SK-N-SH (cell line): ENCODE measurements at regions not wholly inside any gene's neighbourhood (a gene's known extent, or its start where the extent isn't known, plus 50 kb on each side); places are given as distances from the start of the nearest gene placed in this dataset.

Experiments
- CTCF ChIA-PET: fragments of 300-600, 350-600 bp; formaldehyde crosslinking; extraction: SDS; loops from one replicate; lab custom pipeline; 2021; lab: Yijun Ruan, JAX
- POLR2A ChIA-PET: fragments of 350-600 bp; sonication (Branson Sonifier 250); formaldehyde crosslinking; extraction: SDS; loops from one replicate; lab custom pipeline; 2020; ENCODE audit warnings: antibody characterized with exemption, inconsistent platforms; lab: Yijun Ruan, JAX
- DNase-seq: peaks from one replicate; pipeline ENCODE4 v3.0.0; 2012
- H2AFZ ChIP-seq: fragments of 200-600 bp; sonication (generic); 2 replicates; pipeline ENCODE4 v1.8.1; 2016; ENCODE audit warnings: antibody characterized with exemption, mild to moderate bottlenecking, low read depth
- H3F3A ChIP-seq: fragments of 200-600 bp; sonication (generic); replicated peaks from 2 replicates; pipeline ENCODE3; 2016; ENCODE audit warnings: antibody characterized with exemption, mild to moderate bottlenecking; ENCODE audit not compliant: insufficient read depth
- H3K27ac ChIP-seq, 2 experiments: fragments of 200-500 bp in 1 of 2; fragments of 200-600 bp in 1 of 2; sonication (Bioruptor generic) in 1 of 2; sonication (generic), shearing (Covaris generic) in 1 of 2; 2 replicates each; pipeline versions ENCODE4 v1.5.1 to v1.6.1; 2014 to 2016; ENCODE audit warnings: low read depth in 2 of 2, inconsistent platforms in 1 of 2, low read length in 1 of 2, mild to moderate bottlenecking in 1 of 2, mixed read lengths in 1 of 2
- H3K27me3 ChIP-seq: fragments of 200-600 bp; sonication (generic), shearing (Covaris generic); 2 replicates; pipeline ENCODE4 v1.6.1; 2016; ENCODE audit warnings: mixed run types; ENCODE audit not compliant: insufficient read depth
- H3K36me3 ChIP-seq, 2 experiments: fragments of 200-500 bp in 1 of 2; fragments of 200-600 bp in 1 of 2; sonication (Bioruptor generic) in 1 of 2; sonication (generic) in 1 of 2; replicated peaks in 1 of 2; 2 replicates each; pipeline versions ENCODE3 to v1.5.1; 2014 to 2016; ENCODE audit warnings: low read length in 1 of 2, mild to moderate bottlenecking in 1 of 2; ENCODE audit not compliant: insufficient read depth in 2 of 2, control insufficient read depth in 1 of 2
- H3K4me1 ChIP-seq, 2 experiments: fragments of 200-500 bp in 1 of 2; fragments of 200-600 bp in 1 of 2; sonication (Bioruptor generic) in 1 of 2; sonication (generic), shearing (Covaris generic) in 1 of 2; 2 replicates each; pipeline versions ENCODE4 v1.5.1 to v1.6.1; 2014 to 2016; ENCODE audit warnings: low read depth in 1 of 2, low read length in 1 of 2, mixed run types in 1 of 2; ENCODE audit not compliant: insufficient read depth in 2 of 2, control insufficient read depth in 1 of 2
- H3K4me2 ChIP-seq: fragments of 200-600 bp; sonication (generic), shearing (Covaris generic); 2 replicates; pipeline ENCODE4 v1.6.1; 2017; ENCODE audit warnings: mixed run types
- H3K4me3 ChIP-seq, 2 experiments: fragments of 200-500 bp in 1 of 2; fragments of 200-600 bp in 1 of 2; sonication (Bioruptor generic) in 1 of 2; sonication (generic), shearing (Covaris generic) in 1 of 2; 2 replicates each; pipeline versions ENCODE4 v1.5.1 to v1.8.1; 2014 to 2016; ENCODE audit warnings: low read depth in 2 of 2, inconsistent platforms in 1 of 2, low read length in 1 of 2, mild to moderate bottlenecking in 1 of 2, mixed read lengths in 1 of 2, moderate library complexity in 1 of 2
- H3K79me2 ChIP-seq: fragments of 200-600 bp; sonication (generic); 2 replicates; pipeline ENCODE4 v1.8.1; 2017; ENCODE audit warnings: mild to moderate bottlenecking; ENCODE audit not compliant: insufficient read depth
- H3K9ac ChIP-seq: fragments of 200-600 bp; sonication (generic); 2 replicates; pipeline ENCODE4 v1.6.1; 2017; ENCODE audit warnings: mixed run types
- H3K9me2 ChIP-seq: fragments of 200-600 bp; sonication (generic); 2 replicates; pipeline ENCODE4 v1.6.1; 2017; ENCODE audit warnings: mixed run types
- H3K9me3 ChIP-seq: fragments of 200-600 bp; sonication (generic); 2 replicates; pipeline ENCODE4 v1.6.1; 2017; ENCODE audit warnings: mixed run types, mild to moderate bottlenecking, moderate library complexity
- H4K20me1 ChIP-seq: fragments of 200-600 bp; sonication (generic); 2 replicates; pipeline ENCODE4 v1.6.1; 2017; ENCODE audit warnings: mild to moderate bottlenecking, mixed run types; ENCODE audit not compliant: insufficient read depth
- ELF1 ChIP-seq: IDR thresholded peaks from 2 replicates; pipeline ENCODE4 v1.4.0; 2012
- EP300 ChIP-seq, 2 experiments: IDR thresholded peaks; 2 replicates each; pipeline versions ENCODE4 v1.4.0 to v1.6.1; 2012; ENCODE audit warnings: borderline replicate concordance in 1 of 2, low read depth in 1 of 2, low read length in 1 of 2
- FOSL2 ChIP-seq: IDR thresholded peaks from 2 replicates; pipeline ENCODE4 v1.4.0; 2012; ENCODE audit warnings: low read depth, mild to moderate bottlenecking, moderate library complexity, borderline replicate concordance
- FOXM1 ChIP-seq: IDR thresholded peaks from 2 replicates; pipeline ENCODE4 v1.4.0; 2012; ENCODE audit warnings: low read depth, mild to moderate bottlenecking
- GABPA ChIP-seq: IDR thresholded peaks from 2 replicates; pipeline ENCODE4 v1.4.0; 2012; ENCODE audit warnings: low read depth, mild to moderate bottlenecking
- GATA2 ChIP-seq: sonication (generic); formaldehyde crosslinking; IDR thresholded peaks from 2 replicates; pipeline ENCODE4 v1.5.0; 2020; ENCODE audit warnings: mild to moderate bottlenecking, missing genetic modification reagents
- JUND ChIP-seq: IDR thresholded peaks from 2 replicates; pipeline ENCODE4 v1.4.0; 2012
- MAX ChIP-seq: IDR thresholded peaks from 2 replicates; pipeline ENCODE4 v1.4.0; 2012; ENCODE audit warnings: low read depth
- MXI1 ChIP-seq: IDR thresholded peaks from 2 replicates; pipeline ENCODE4 v1.6.1; 2012; ENCODE audit warnings: mild to moderate bottlenecking, low read depth, low read length, improper control_type of control experiment
- NFIC ChIP-seq: IDR thresholded peaks from 2 replicates; pipeline ENCODE4 v1.4.0; 2012; ENCODE audit warnings: borderline replicate concordance
- POLR2AphosphoS5 ChIP-seq: IDR thresholded peaks from 2 replicates; pipeline ENCODE4 v1.6.1; 2012; ENCODE audit warnings: low read depth, low read length
- RAD21 ChIP-seq: IDR thresholded peaks from 2 replicates; pipeline ENCODE4 v1.6.1; 2012; ENCODE audit warnings: mild to moderate bottlenecking, low read length
- RCOR1 ChIP-seq: fragments of 150-350 bp; IDR thresholded peaks from 2 replicates; pipeline ENCODE4 v1.6.1; 2017; ENCODE audit warnings: antibody characterized with exemption, low read length
- RXRA ChIP-seq: IDR thresholded peaks from 2 replicates; pipeline ENCODE4 v1.4.0; 2012; ENCODE audit warnings: low read depth, mild to moderate bottlenecking, borderline replicate concordance
- TAF1 ChIP-seq: IDR thresholded peaks from 2 replicates; pipeline ENCODE4 v1.6.1; 2012; ENCODE audit warnings: low read depth, mild to moderate bottlenecking, low read length, moderate library complexity, borderline replicate concordance
- TCF12 ChIP-seq: IDR thresholded peaks from 2 replicates; pipeline ENCODE4 v1.4.0; 2012
- USF2 ChIP-seq: fragments of 150-350 bp; IDR thresholded peaks from 2 replicates; pipeline ENCODE4 v1.6.1; 2017; ENCODE audit warnings: antibody characterized with exemption, low read length, low read depth, borderline replicate concordance
- WGBS: methylation state at CpG from one replicate; pipeline ENCODE4 v1.1.6; 2017; ENCODE audit warnings: low lambda C conversion rate; 5-methylcytosine and 5-hydroxymethylcytosine counted together
- TF ChIP-seq, protein P1 (sequence below): IDR thresholded peaks from 2 replicates; pipeline ENCODE4 v1.6.1; 2012; ENCODE audit warnings: mild to moderate bottlenecking, low read depth, low read length, moderate library complexity

DNA sequence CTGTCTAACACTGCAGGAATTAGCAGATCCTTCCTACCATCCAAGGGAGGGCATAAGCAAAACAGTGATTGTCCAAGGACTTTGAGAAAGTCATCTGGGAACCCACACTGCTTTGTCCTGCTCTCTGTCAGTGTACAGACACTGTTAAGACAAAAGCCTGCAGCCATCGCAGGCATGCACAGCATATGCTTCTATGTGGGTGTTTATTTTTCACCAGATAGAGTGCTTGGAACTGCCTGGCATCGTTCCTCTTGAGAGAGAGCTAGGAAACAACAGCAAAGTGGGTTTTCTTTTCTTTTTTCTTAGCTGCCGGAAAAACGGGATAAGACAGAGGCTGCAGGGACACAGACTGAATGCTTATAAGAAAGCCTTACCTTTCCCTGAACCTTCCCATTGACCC lies 212.3 kb downstream of the ICE1 start:
- H3K9me3 ChIP-seq, result no peaks in the 10 kb centered on the region
- no peaks in the 10 kb centered on the region for H3K9me2 ChIP-seq
- no peaks in the 10 kb centered on the region for H3K27me3 ChIP-seq
- no peaks in the 10 kb centered on the region for H3K36me3 ChIP-seq
- 22% methylated on average over 4 of the region's 4 CpGs for WGBS
- H3K4me3 ChIP-seq, result no peak overlapping the region
- H2AFZ ChIP-seq, result no peak overlapping the region
- peak overlapping the region in 1 of 2 experiments; percentile 98; a peak in 2 of 4 replicates for H3K27ac ChIP-seq
- no peaks in the 10 kb centered on the region for H3F3A ChIP-seq
- no peak for DNase-seq
- no peak overlapping the region for H3K4me2 ChIP-seq
- H3K9ac ChIP-seq, result no peak overlapping the region
- no peaks in the 10 kb centered on the region for H3K79me2 ChIP-seq
- POLR2A ChIA-PET, result no interaction called here
- H4K20me1 ChIP-seq, result no peaks in the 10 kb centered on the region
- H3K4me1 ChIP-seq, result peaks cover 0 to 33% of the 10 kb centered on the region in 2 experiments; a peak in 2 of 4 replicates
- CTCF ChIA-PET, result interaction anchor here (1.3 to 4.8 kb wide), 3 partner anchors 19 to 138 kb away, joined by 3 to 18 read pairs (median 11); no protein-coding TSS in a partner anchor
- TF ChIP-seq RCOR1, result no peak

- CTCF ChIA-PET, result interaction anchor here (4.8 kb wide), 1 partner anchor 17 kb away, joined by 18 read pairs; no protein-coding TSS in a partner anchor
- H3K27me3 ChIP-seq, result no peaks in the 10 kb centered on the region
- H3K4me1 ChIP-seq, result peaks cover 0 to 36% of the 10 kb centered on the region in 2 experiments; a peak in 2 of 4 replicates
- H3K36me3 ChIP-seq, result no peaks in the 10 kb centered on the region
- no peak overlapping the region for H2AFZ ChIP-seq
- H3K4me3 ChIP-seq, result no peak overlapping the region
- TF ChIP-seq FOSL2 (no peak), RXRA (no peak), FOXM1 (no peak), ELF1 (no peak)
- TF ChIP-seq, all 33 proteins: peak for 0
- POLR2A ChIA-PET, result no interaction called here
- no peaks in the 10 kb centered on the region for H3K79me2 ChIP-seq
- no peaks in the 10 kb centered on the region for H3F3A ChIP-seq
- DNase-seq, result no peak
- H3K27ac ChIP-seq, result no peak overlapping the region; a peak in 1 of 4 replicates
- H3K9me2 ChIP-seq, result no peaks in the 10 kb centered on the region
- no peak overlapping the region for H3K9ac ChIP-seq
- H3K9me3 ChIP-seq, result no peaks in the 10 kb centered on the region
- no peak overlapping the region for H3K4me2 ChIP-seq
- H4K20me1 ChIP-seq, result no peaks in the 10 kb centered on the region
- WGBS, result 25% methylated on average over 4 of the region's 4 CpGs
Measured at GRCh38 chr5:5633579-5633978, 211.1 kb downstream of the ICE1 start.

GRCh38 chr5:5632678-5633077 lies 210.2 kb downstream of the ICE1 start:
- Histone ChIP-seq H3K9ac (no peak overlapping the region), H3K4me3 (no peak overlapping the region; a peak in 1 of 4 replicates), H3K9me3 (no peaks in the 10 kb centered on the region), H3K79me2 (no peaks in the 10 kb centered on the region), H4K20me1 (no peaks in the 10 kb centered on the region), H3K27me3 (no peaks in the 10 kb centered on the region), H3F3A (no peaks in the 10 kb centered on the region), H3K4me1 (peaks cover 0 to 30% of the 10 kb centered on the region in 2 experiments; a peak in 2 of 4 replicates), H3K36me3 (no peaks in the 10 kb centered on the region), H3K27ac (no peak overlapping the region), H3K4me2 (no peak overlapping the region), H3K9me2 (no peaks in the 10 kb centered on the region), H2AFZ (no peak overlapping the region)
- ChIA-PET CTCF (interaction anchor here (1.1 kb wide), 1 partner anchor 17 kb away, joined by 3 read pairs; no protein-coding TSS in a partner anchor), POLR2A (no interaction called here)
- WGBS, result 19% methylated on average over 2 of the region's 2 CpGs
- DNase-seq, result no peak
- no peak for TF ChIP-seq GATA2
- TF ChIP-seq MAX, result no peak
- TF ChIP-seq RCOR1, result no peak
- no peak for TF ChIP-seq TAF1
- TF ChIP-seq GABPA, result no peak
- TF ChIP-seq JUND, result no peak
- TF ChIP-seq, protein P1, sequence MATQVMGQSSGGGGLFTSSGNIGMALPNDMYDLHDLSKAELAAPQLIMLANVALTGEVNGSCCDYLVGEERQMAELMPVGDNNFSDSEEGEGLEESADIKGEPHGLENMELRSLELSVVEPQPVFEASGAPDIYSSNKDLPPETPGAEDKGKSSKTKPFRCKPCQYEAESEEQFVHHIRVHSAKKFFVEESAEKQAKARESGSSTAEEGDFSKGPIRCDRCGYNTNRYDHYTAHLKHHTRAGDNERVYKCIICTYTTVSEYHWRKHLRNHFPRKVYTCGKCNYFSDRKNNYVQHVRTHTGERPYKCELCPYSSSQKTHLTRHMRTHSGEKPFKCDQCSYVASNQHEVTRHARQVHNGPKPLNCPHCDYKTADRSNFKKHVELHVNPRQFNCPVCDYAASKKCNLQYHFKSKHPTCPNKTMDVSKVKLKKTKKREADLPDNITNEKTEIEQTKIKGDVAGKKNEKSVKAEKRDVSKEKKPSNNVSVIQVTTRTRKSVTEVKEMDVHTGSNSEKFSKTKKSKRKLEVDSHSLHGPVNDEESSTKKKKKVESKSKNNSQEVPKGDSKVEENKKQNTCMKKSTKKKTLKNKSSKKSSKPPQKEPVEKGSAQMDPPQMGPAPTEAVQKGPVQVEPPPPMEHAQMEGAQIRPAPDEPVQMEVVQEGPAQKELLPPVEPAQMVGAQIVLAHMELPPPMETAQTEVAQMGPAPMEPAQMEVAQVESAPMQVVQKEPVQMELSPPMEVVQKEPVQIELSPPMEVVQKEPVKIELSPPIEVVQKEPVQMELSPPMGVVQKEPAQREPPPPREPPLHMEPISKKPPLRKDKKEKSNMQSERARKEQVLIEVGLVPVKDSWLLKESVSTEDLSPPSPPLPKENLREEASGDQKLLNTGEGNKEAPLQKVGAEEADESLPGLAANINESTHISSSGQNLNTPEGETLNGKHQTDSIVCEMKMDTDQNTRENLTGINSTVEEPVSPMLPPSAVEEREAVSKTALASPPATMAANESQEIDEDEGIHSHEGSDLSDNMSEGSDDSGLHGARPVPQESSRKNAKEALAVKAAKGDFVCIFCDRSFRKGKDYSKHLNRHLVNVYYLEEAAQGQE, result no peak
- TF ChIP-seq RXRA, result no peak
- no peak for TF ChIP-seq FOXM1
- no peak for TF ChIP-seq POLR2AphosphoS5
- TF ChIP-seq MXI1, result no peak
- no peak for TF ChIP-seq NFIC
- TF ChIP-seq EP300 (IDR thresholded peaks at IDR 0.05; ENCODE audit: borderline replicate concordance in 1 of 2, low read depth in 1 of 2, low read length in 1 of 2), result no peak
- TF ChIP-seq USF2, result no peak
- TF ChIP-seq TCF12, result no peak
- no peak for TF ChIP-seq RAD21
